H9 (cell line): ENCODE measurements at regions not wholly inside any gene's neighbourhood (a gene's known extent, or its start where the extent isn't known, plus 50 kb on each side); places are given as distances from the start of the nearest gene placed in this dataset.

Experiments used
- DNase-seq: peaks from one replicate; pipeline ENCODE4 v3.0.0-alpha.2; 2017
- H2AFZ ChIP-seq: one replicate; pipeline ENCODE4 v1.6.1; 2013; ENCODE audit warnings: mild to moderate bottlenecking, low read length, control low read depth, moderate library complexity
- H2AK5ac ChIP-seq: 2 replicates; pipeline ENCODE4 v1.6.1; 2013; ENCODE audit warnings: low read length, control low read depth, mixed read lengths; ENCODE audit not compliant: insufficient read length
- H2BK120ac ChIP-seq: one replicate; pipeline ENCODE4 v1.6.1; 2013; ENCODE audit warnings: low read depth, mild to moderate bottlenecking, low read length, control low read depth, inconsistent platforms; ENCODE audit not compliant: poor library complexity, severe bottlenecking
- H2BK12ac ChIP-seq: 2 replicates; pipeline ENCODE4 v1.6.1; 2013; ENCODE audit warnings: low read length, control low read depth, mixed read lengths, low read depth; ENCODE audit not compliant: insufficient read length
- H2BK15ac ChIP-seq: 2 replicates; pipeline ENCODE4 v1.6.1; 2013; ENCODE audit warnings: low read depth, low read length, control low read depth
- H2BK20ac ChIP-seq: one replicate; pipeline ENCODE4 v1.6.1; 2013; ENCODE audit warnings: low read depth, mild to moderate bottlenecking, low read length, control low read depth, inconsistent platforms; ENCODE audit not compliant: poor library complexity, severe bottlenecking
- H2BK5ac ChIP-seq: 2 replicates; pipeline ENCODE4 v1.6.1; 2013; ENCODE audit warnings: low read length, control low read depth, mixed read lengths; ENCODE audit not compliant: insufficient read length
- H3K14ac ChIP-seq: 2 replicates; pipeline ENCODE4 v1.6.1; 2013; ENCODE audit warnings: low read length, control low read depth; ENCODE audit not compliant: insufficient read depth
- H3K18ac ChIP-seq: 2 replicates; pipeline ENCODE4 v1.6.1; 2013; ENCODE audit warnings: low read depth, mild to moderate bottlenecking, mixed read lengths, low read length, control low read depth; ENCODE audit not compliant: insufficient read length
- H3K23ac ChIP-seq: 2 replicates; pipeline ENCODE4 v1.6.1; 2013; ENCODE audit warnings: low read length, control low read depth, mixed read lengths, low read depth; ENCODE audit not compliant: insufficient read length
- H3K23me2 ChIP-seq: 2 replicates; pipeline ENCODE4 v1.6.1; 2013; ENCODE audit warnings: low read depth, mild to moderate bottlenecking, mixed read lengths, low read length, control low read depth; ENCODE audit not compliant: insufficient read length, poor library complexity, severe bottlenecking
- H3K27ac ChIP-seq: 2 replicates; pipeline ENCODE4 v1.5.1; 2013; ENCODE audit warnings: low read length, control low read depth, mixed read lengths, low read depth; ENCODE audit not compliant: insufficient read length
- H3K27me3 ChIP-seq: 2 replicates; pipeline ENCODE4 v1.6.1; 2013; ENCODE audit warnings: low read length, control low read depth, inconsistent platforms; ENCODE audit not compliant: insufficient read depth
- H3K4ac ChIP-seq: 2 replicates; pipeline ENCODE4 v1.6.1; 2013; ENCODE audit warnings: low read depth, mild to moderate bottlenecking, control low read depth, inconsistent platforms, low read length, moderate library complexity
- H3K4me1 ChIP-seq: 2 replicates; pipeline ENCODE4 v1.6.1; 2013; ENCODE audit warnings: low read length, control low read depth, inconsistent platforms; ENCODE audit not compliant: insufficient read depth
- H3K4me2 ChIP-seq: 2 replicates; pipeline ENCODE4 v1.6.1; 2013; ENCODE audit warnings: low read length, control low read depth, mixed read lengths; ENCODE audit not compliant: insufficient read length, insufficient read depth
- H3K56ac ChIP-seq: 2 replicates; pipeline ENCODE4 v1.6.1; 2013; ENCODE audit warnings: low read depth, mild to moderate bottlenecking, mixed read lengths, low read length, control low read depth; ENCODE audit not compliant: insufficient read length
- H3K79me1 ChIP-seq: 2 replicates; pipeline ENCODE4 v1.6.1; 2013; ENCODE audit warnings: low read depth, mild to moderate bottlenecking, moderate library complexity, low read length, control low read depth, inconsistent platforms; ENCODE audit not compliant: insufficient read depth, poor library complexity, severe bottlenecking
- H3K79me2 ChIP-seq: 2 replicates; pipeline ENCODE4 v1.6.1; 2013; ENCODE audit warnings: low read length, control low read depth, inconsistent platforms; ENCODE audit not compliant: insufficient read depth
- H3K9ac ChIP-seq: 2 replicates; pipeline ENCODE4 v1.6.1; 2013; ENCODE audit warnings: low read length, control low read depth, mixed read lengths; ENCODE audit not compliant: insufficient read length; ENCODE audit errors: extremely low read depth
- H3K9me3 ChIP-seq: one replicate; pipeline ENCODE4 v1.6.1; 2013; ENCODE audit warnings: low read depth, low read length, inconsistent platforms; ENCODE audit not compliant: control insufficient read depth
- H3T11ph ChIP-seq: one replicate; pipeline ENCODE4 v1.6.1; 2013; ENCODE audit warnings: mild to moderate bottlenecking, low read length, control low read depth, inconsistent platforms
- H4K20me1 ChIP-seq: one replicate; pipeline ENCODE4 v1.6.1; 2013; ENCODE audit not compliant: control insufficient read depth, insufficient read length, insufficient read depth
- H4K5ac ChIP-seq: 2 replicates; pipeline ENCODE4 v1.6.1; 2013; ENCODE audit warnings: low read depth, mild to moderate bottlenecking, mixed read lengths, low read length, control low read depth; ENCODE audit not compliant: insufficient read length
- H4K8ac ChIP-seq: replicated peaks from 2 replicates; pipeline ENCODE4 v1.6.1; 2013; ENCODE audit warnings: low read length, control low read depth, mixed read lengths, low read depth; ENCODE audit not compliant: insufficient read length
- H4K91ac ChIP-seq: 2 replicates; pipeline ENCODE4 v1.6.1; 2013; ENCODE audit warnings: low read depth, mild to moderate bottlenecking, moderate library complexity, mixed read lengths, low read length, control low read depth; ENCODE audit not compliant: insufficient read length
- H3K27ac Mint-ChIP-seq, 3 experiments: 2 replicates in 2 of 3; 3 replicates in 1 of 3; pipeline ENCODE4 v1.8.0; 2020 to 2021; ENCODE audit warnings: mixed read lengths in 3 of 3, mild to moderate bottlenecking in 1 of 3, moderate library complexity in 1 of 3
- H3K27me3 Mint-ChIP-seq: 2 replicates; pipeline ENCODE4 v1.8.0; 2021; ENCODE audit warnings: low read depth, mild to moderate bottlenecking, moderate library complexity, mixed read lengths
- H3K36me3 Mint-ChIP-seq, 3 experiments: 2 replicates in 2 of 3; 3 replicates in 1 of 3; pipeline ENCODE4 v1.8.0; 2020 to 2021; ENCODE audit warnings: low read depth in 3 of 3, mixed read lengths in 3 of 3; ENCODE audit not compliant: insufficient read depth in 1 of 3
- H3K4me1 Mint-ChIP-seq, 2 experiments: 2 replicates each; pipeline ENCODE4 v1.8.0; 2020; ENCODE audit warnings: mixed read lengths in 2 of 2
- H3K4me3 Mint-ChIP-seq, 2 experiments: 2 replicates in 1 of 2; 3 replicates in 1 of 2; pipeline ENCODE4 v1.8.0; 2020 to 2021; ENCODE audit warnings: mild to moderate bottlenecking in 2 of 2, mixed read lengths in 2 of 2, moderate library complexity in 1 of 2
- H3K9me3 Mint-ChIP-seq, 2 experiments: 2 replicates in 1 of 2; 3 replicates in 1 of 2; pipeline ENCODE4 v1.8.0; 2020; ENCODE audit warnings: mild to moderate bottlenecking in 2 of 2, mixed read lengths in 2 of 2, moderate library complexity in 1 of 2
- CTCF ChIP-seq: fragments of 200-600 bp; sonication (generic); conservative IDR thresholded peaks from 3 replicates; pipeline ENCODE4 v1.8.0; 2021; ENCODE audit warnings: antibody characterized with exemption, mild to moderate bottlenecking
- WGBS: extraction: QIAGEN DNeasy Blood & Tissue Kit; methylation state at CpG from one replicate; pipeline ENCODE4 v1.1.7; 2013; ENCODE audit warnings: missing lambda C conversion rate, low lambda C conversion rate, mixed read lengths; ENCODE audit not compliant: insufficient read length; ENCODE audit errors: extremely low coverage; 5-methylcytosine and 5-hydroxymethylcytosine counted together

DNA sequence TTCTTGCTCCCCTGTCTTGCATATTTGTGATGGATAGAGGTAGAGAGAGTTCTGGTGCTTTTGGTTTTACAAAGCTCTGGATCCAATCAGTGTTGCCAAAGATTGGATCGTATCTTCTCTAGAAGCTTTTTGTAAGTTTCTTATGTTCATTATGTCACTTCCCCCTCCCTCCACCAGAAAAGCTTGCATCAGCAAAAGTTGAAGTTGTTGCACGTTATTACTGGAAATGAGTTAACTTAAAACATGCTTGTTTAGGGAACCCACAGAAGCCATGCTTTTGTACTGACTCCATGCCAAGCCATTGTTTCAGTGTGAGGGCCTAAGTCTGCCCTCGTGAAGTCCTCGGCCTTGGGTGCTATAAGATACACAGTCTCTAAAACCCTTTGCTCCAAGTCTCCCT, 186.5 kb downstream of the ERCC6L2 start:
- no peak overlapping the region for H4K91ac ChIP-seq
- Mint-ChIP-seq H3K27ac (no peak overlapping the region), H3K36me3 (no peaks in the 10 kb centered on the region), H3K27me3 (no peaks in the 10 kb centered on the region; the same call in none of the 2 replicates), H3K9me3 (no peaks in the 10 kb centered on the region; a peak in 1 of 5 replicates), H3K4me1 (peaks cover 5 to 14% of the 10 kb centered on the region in 2 experiments), H3K4me3 (no peak overlapping the region)
- no CpG with 5 or more reads among the region's 4 CpGs for WGBS
- no peaks in the 10 kb centered on the region for H4K20me1 ChIP-seq
- no peak overlapping the region for H3K23ac ChIP-seq
- H2AK5ac ChIP-seq, result no peak overlapping the region
- H2BK120ac ChIP-seq, result no peak overlapping the region
- no peak overlapping the region for H3K4me2 ChIP-seq
- no peaks in the 10 kb centered on the region for H3K23me2 ChIP-seq
- no peak overlapping the region for H2AFZ ChIP-seq
- no peaks in the 10 kb centered on the region for H3K9me3 ChIP-seq
- H3K27me3 ChIP-seq, result no peaks in the 10 kb centered on the region
- no peak overlapping the region for H2BK20ac ChIP-seq
- H3K4me1 ChIP-seq, result no peaks in the 10 kb centered on the region
- H3K18ac ChIP-seq, result no peak overlapping the region
- no peak for DNase-seq
- H3K79me1 ChIP-seq, result no peaks in the 10 kb centered on the region
- H3K9ac ChIP-seq, result no peak overlapping the region
- no peak overlapping the region for H3K4ac ChIP-seq
- no peak overlapping the region for H4K5ac ChIP-seq
- H2BK12ac ChIP-seq, result no peak overlapping the region
- H3K27ac ChIP-seq, result no peak overlapping the region
- no peak overlapping the region for H3T11ph ChIP-seq
- TF ChIP-seq CTCF, result no peak
- H3K14ac ChIP-seq, result no peak overlapping the region
- H3K56ac ChIP-seq, result no peak overlapping the region
- no peaks in the 10 kb centered on the region for H3K79me2 ChIP-seq
- H2BK15ac ChIP-seq, result no peak overlapping the region
- H4K8ac ChIP-seq, result no peak overlapping the region
- no peak overlapping the region for H2BK5ac ChIP-seq
